Fibroblast of lung (primary cell): ENCODE measurements at regions not wholly inside any gene's neighbourhood (a gene's known extent, or its start where the extent isn't known, plus 50 kb on each side); places are given as distances from the start of the nearest gene placed in this dataset.

Source experiments
- DNase-seq, 2 donors: peaks; one replicate each; pipeline versions ENCODE4 v3.0.0 to v3.0.0-alpha.2; 2010; ENCODE audit warnings: low read depth in 2 of 2
- H2AFZ ChIP-seq: 2 replicates; pipeline ENCODE4 v1.5.1; 2012; ENCODE audit warnings: low read length, control low read depth, inconsistent platforms
- H3K27ac ChIP-seq: 2 replicates; pipeline ENCODE4 v1.5.1; 2011; ENCODE audit warnings: low read length, control low read depth; ENCODE audit not compliant: insufficient read depth
- H3K27me3 ChIP-seq: 2 replicates; pipeline ENCODE4 v1.5.1; 2011; ENCODE audit warnings: mild to moderate bottlenecking, low read length; ENCODE audit not compliant: control insufficient read depth, insufficient read depth
- H3K36me3 ChIP-seq: 2 replicates; pipeline ENCODE4 v1.5.1; 2011; ENCODE audit warnings: low read length; ENCODE audit not compliant: control insufficient read depth, insufficient read depth
- H3K4me1 ChIP-seq: 2 replicates; pipeline ENCODE4 v1.5.1; 2011; ENCODE audit warnings: low read length; ENCODE audit not compliant: control insufficient read depth, insufficient read depth; ENCODE audit errors: extremely low read depth
- H3K4me2 ChIP-seq: 2 replicates; pipeline ENCODE4 v1.5.1; 2011; ENCODE audit warnings: low read length, control low read depth; ENCODE audit not compliant: insufficient read depth; ENCODE audit errors: extremely low read depth
- H3K4me3 ChIP-seq, 4 experiments: fragments of 200-600 bp in 1 of 4; sonication (generic) in 1 of 4; replicated peaks in 1 of 4; 2 replicates each; pipeline ENCODE4 v1.5.1; 2011 to 2016; ENCODE audit warnings: low read length in 4 of 4, low read depth in 3 of 4, mild to moderate bottlenecking in 3 of 4, control low read depth in 2 of 4, inconsistent platforms in 1 of 4, mixed read lengths in 1 of 4; ENCODE audit not compliant: insufficient read depth in 1 of 4; ENCODE audit errors: control extremely low read depth in 1 of 4
- H3K79me2 ChIP-seq: 2 replicates; pipeline ENCODE4 v1.5.1; 2012; ENCODE audit warnings: mild to moderate bottlenecking, low read length, inconsistent platforms; ENCODE audit not compliant: control insufficient read depth, insufficient read depth
- H3K9ac ChIP-seq: 2 replicates; pipeline ENCODE4 v1.5.1; 2011; ENCODE audit warnings: mild to moderate bottlenecking, low read length, control low read depth; ENCODE audit not compliant: insufficient read depth
- H3K9me3 ChIP-seq: 2 replicates; pipeline ENCODE4 v1.5.1; 2012; ENCODE audit warnings: low read depth, low read length; ENCODE audit not compliant: control insufficient read depth, insufficient read depth
- H4K20me1 ChIP-seq: 2 replicates; pipeline ENCODE4 v1.5.1; 2011; ENCODE audit warnings: low read length; ENCODE audit not compliant: control insufficient read depth, insufficient read depth; ENCODE audit errors: extremely low read depth
- CTCF ChIP-seq, 2 donors: IDR thresholded peaks in 1 of 2; conservative IDR thresholded peaks in 1 of 2; 1 replicate in 1 of 2; 2 replicates in 1 of 2; pipeline ENCODE4 v1.5.1; 2011 to 2012; ENCODE audit warnings: low read length in 2 of 2, control low read depth in 1 of 2, inconsistent platforms in 1 of 2, low read depth in 1 of 2, mild to moderate bottlenecking in 1 of 2
- EZH2 ChIP-seq: IDR thresholded peaks from 2 replicates; pipeline ENCODE4 v1.5.1; 2012; ENCODE audit warnings: low read length, control low read depth, mild to moderate bottlenecking; ENCODE audit errors: missing control alignments

GRCh38 chr3:18194431-18194830 lies 230.7 kb downstream of the SATB1 start:
- H2AFZ ChIP-seq, result no peak overlapping the region
- H3K27me3 ChIP-seq, result no peaks in the 10 kb centered on the region
- H3K4me2 ChIP-seq, result no peak overlapping the region
- no peak overlapping the region for H3K27ac ChIP-seq
- no peaks in the 10 kb centered on the region for H4K20me1 ChIP-seq
- peak in 1 of 2 donors; percentile 78 for DNase-seq
- no peaks in the 10 kb centered on the region for H3K9me3 ChIP-seq
- no peak overlapping the region for H3K4me3 ChIP-seq
- no peaks in the 10 kb centered on the region for H3K79me2 ChIP-seq
- H3K9ac ChIP-seq, result no peak overlapping the region
- H3K4me1 ChIP-seq, result no peaks in the 10 kb centered on the region
- H3K36me3 ChIP-seq, result no peaks in the 10 kb centered on the region
- TF ChIP-seq EZH2, result no peak

DNA sequence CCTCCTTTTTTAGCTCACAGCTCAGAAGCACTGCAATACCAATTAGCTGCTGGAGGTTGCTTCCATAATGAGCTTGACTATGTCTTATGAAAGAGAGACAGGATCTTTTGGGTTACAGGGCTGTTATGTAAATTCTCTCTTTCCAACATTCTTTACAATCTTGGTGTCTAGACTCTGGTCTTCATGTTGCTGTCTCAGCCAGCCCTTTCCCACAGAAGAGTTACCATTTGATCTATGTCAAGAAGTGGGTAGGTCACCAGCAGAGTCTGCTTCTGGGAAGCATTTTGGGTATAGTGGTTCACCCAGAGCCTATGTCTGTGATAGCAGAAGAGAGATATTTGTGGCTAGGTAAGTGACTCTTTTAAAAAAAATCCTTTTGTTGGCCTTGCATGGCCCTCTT lies 234.5 kb downstream of the SATB1 start:
- no peaks in the 10 kb centered on the region for H3K4me1 ChIP-seq
- no peaks in the 10 kb centered on the region for H3K36me3 ChIP-seq
- no peaks in the 10 kb centered on the region for H4K20me1 ChIP-seq
- H3K27ac ChIP-seq, result no peak overlapping the region
- no peak overlapping the region for H3K4me3 ChIP-seq
- H3K9ac ChIP-seq, result no peak overlapping the region
- no peaks in the 10 kb centered on the region for H3K9me3 ChIP-seq
- no peaks in the 10 kb centered on the region for H3K79me2 ChIP-seq
- DNase-seq, result peak in 1 of 2 donors; percentile 82
- TF ChIP-seq EZH2 (no peak), CTCF (conservative IDR thresholded peaks at IDR 0.05 in 1 of 2, IDR thresholded peaks at IDR 0.05 in 1 of 2; ENCODE audit: low read depth in 1 of 2, low read length in 2 of 2) (no peak)
- no peak overlapping the region for H3K4me2 ChIP-seq
- no peaks in the 10 kb centered on the region for H3K27me3 ChIP-seq
- H2AFZ ChIP-seq, result no peak overlapping the region

- no peak overlapping the region for H2AFZ ChIP-seq
- TF ChIP-seq CTCF (conservative IDR thresholded peaks at IDR 0.05 in 1 of 2, IDR thresholded peaks at IDR 0.05 in 1 of 2; ENCODE audit: low read depth in 1 of 2, low read length in 2 of 2) (no peak), EZH2 (no peak)
Observed at GRCh38 chr3:18189282-18190050, 235.7 kb downstream of the SATB1 start.

More at GRCh38 chr3:18189282-18190050, 235.7 kb downstream of the SATB1 start:
- no peaks in the 10 kb centered on the region for H3K27me3 ChIP-seq
- no peaks in the 10 kb centered on the region for H4K20me1 ChIP-seq
- H3K9ac ChIP-seq, result no peak overlapping the region
- no peaks in the 10 kb centered on the region for H3K36me3 ChIP-seq
- DNase-seq, result peak; percentile 81 to 84
- H3K9me3 ChIP-seq, result no peaks in the 10 kb centered on the region
- no peak overlapping the region for H3K27ac ChIP-seq
- no peak overlapping the region for H3K4me3 ChIP-seq
- no peaks in the 10 kb centered on the region for H3K4me1 ChIP-seq
- H3K4me2 ChIP-seq, result no peak overlapping the region
- no peaks in the 10 kb centered on the region for H3K79me2 ChIP-seq
